ENCODE measurements at regions not wholly inside any gene's neighbourhood (a gene's known extent, or its start where the extent isn't known, plus 50 kb on each side); places are given as distances from the start of the nearest gene placed in this dataset.

DNA sequence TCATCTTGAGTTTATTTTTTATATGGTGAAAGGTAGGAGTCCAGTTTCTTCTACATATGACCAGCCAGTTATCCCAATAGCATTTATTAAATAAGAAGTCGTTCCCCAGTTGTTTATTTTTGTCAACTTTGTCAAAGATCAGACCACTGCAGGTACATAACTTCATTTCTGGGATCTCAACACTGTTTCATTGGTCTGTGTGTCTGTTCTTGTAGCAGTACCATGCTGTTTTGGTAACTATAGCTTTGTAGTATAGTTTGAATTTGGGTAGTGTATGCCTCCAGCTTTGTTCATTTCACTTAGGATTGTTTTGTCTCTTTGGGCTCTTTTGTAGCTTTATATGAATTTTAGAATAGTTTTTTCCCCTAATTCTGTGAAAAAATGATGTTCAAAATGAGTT lies 340.4 kb upstream of the PCDH20 start:
- H3K79me2 ChIP-seq (ENCODE audit: control insufficient read depth, insufficient read depth, low read length), result no peaks in the 10 kb centered on the region
- FAIRE-seq (no peak), ATAC-seq (no peak), DNase-seq (ENCODE audit: low read depth, low spot score) (no peak)
- intact Hi-C loops (cut with micrococcal nuclease; ENCODE audit: unreplicated experiment), result no loop called here
- no peaks in the 10 kb centered on the region for H3K9me3 ChIP-seq (replicated peaks; ENCODE audit: control insufficient read depth, insufficient read depth, low read length)
- H3K4me1 ChIP-seq (ENCODE audit: control insufficient read depth, insufficient read depth, low read length), result no peaks in the 10 kb centered on the region
- in situ Hi-C loops (cut with MboI), result no loop called here
- POLR2A ChIA-PET, result no interaction called here
- RAD21 ChIA-PET (ENCODE audit: unreplicated experiment), result no interaction called here
- BruUV-seq (replicated peaks), result no TSS peak
- no peak overlapping the region for H3K27ac ChIP-seq (ENCODE audit: control insufficient read depth, insufficient read depth)
- H3K27me3 ChIP-seq (replicated peaks in 1 of 2; ENCODE audit: control insufficient read depth in 2 of 2, insufficient read depth in 2 of 2, low read length in 1 of 2), result no peaks in the 10 kb centered on the region
- no peaks in the 10 kb centered on the region for H3K36me3 ChIP-seq (ENCODE audit: control insufficient read depth in 2 of 2, insufficient read depth in 2 of 2, low read length in 1 of 2)
- CTCF ChIA-PET, result interaction anchor here (0.6 kb wide), 1 partner anchor 1360 kb away, joined by 3 read pairs; no protein-coding TSS in a partner anchor
- no peak for TF ChIP-seq CHD4 (IDR thresholded peaks at IDR 0.05)
- no peak for TF ChIP-seq FOS (IDR thresholded peaks at IDR 0.05; ENCODE audit: borderline replicate concordance, extremely low read depth, insufficient read length)
- no peak for TF ChIP-seq PKNOX1 (IDR thresholded peaks at IDR 0.05)
- TF ChIP-seq SRF (IDR thresholded peaks at IDR 0.05; ENCODE audit: low read depth in 2 of 2, low read length in 2 of 2), result no peak
- TF ChIP-seq JUND (IDR thresholded peaks at IDR 0.05; ENCODE audit: low read depth, low read length), result no peak
- no peak for TF ChIP-seq MEF2A (IDR thresholded peaks at IDR 0.05; ENCODE audit: insufficient read depth, low read depth, low read length)
- no peak for TF ChIP-seq NBN (IDR thresholded peaks at IDR 0.05)
- no peak for TF ChIP-seq RAD21 (IDR thresholded peaks at IDR 0.05; ENCODE audit: insufficient read depth, low read depth, low read length)
- no peak for TF ChIP-seq CBX3 (IDR thresholded peaks at IDR 0.05; ENCODE audit: borderline replicate concordance, low read depth)
- TF ChIP-seq RELA (IDR thresholded peaks at IDR 0.05; ENCODE audit: borderline replicate concordance, partially characterized antibody), result no peak
- no peak for TF ChIP-seq TCF7 (IDR thresholded peaks at IDR 0.05; ENCODE audit: borderline replicate concordance)
- no peak for TF ChIP-seq HDAC2 (IDR thresholded peaks at IDR 0.05)
- TF ChIP-seq, protein P1, sequence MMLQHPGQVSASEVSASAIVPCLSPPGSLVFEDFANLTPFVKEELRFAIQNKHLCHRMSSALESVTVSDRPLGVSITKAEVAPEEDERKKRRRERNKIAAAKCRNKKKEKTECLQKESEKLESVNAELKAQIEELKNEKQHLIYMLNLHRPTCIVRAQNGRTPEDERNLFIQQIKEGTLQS (IDR thresholded peaks at IDR 0.05; ENCODE audit: borderline replicate concordance, extremely low read depth, low read depth, low read length), result no peak
- TF ChIP-seq RFX5 (IDR thresholded peaks at IDR 0.05; ENCODE audit: low read depth, low read length), result no peak
- no peak for TF ChIP-seq NFYB (IDR thresholded peaks at IDR 0.05; ENCODE audit: insufficient read depth, low read depth, low read length)
- no peak for TF ChIP-seq ZBED1 (IDR thresholded peaks at IDR 0.05; ENCODE audit: borderline replicate concordance)
- TF ChIP-seq, protein P2, sequence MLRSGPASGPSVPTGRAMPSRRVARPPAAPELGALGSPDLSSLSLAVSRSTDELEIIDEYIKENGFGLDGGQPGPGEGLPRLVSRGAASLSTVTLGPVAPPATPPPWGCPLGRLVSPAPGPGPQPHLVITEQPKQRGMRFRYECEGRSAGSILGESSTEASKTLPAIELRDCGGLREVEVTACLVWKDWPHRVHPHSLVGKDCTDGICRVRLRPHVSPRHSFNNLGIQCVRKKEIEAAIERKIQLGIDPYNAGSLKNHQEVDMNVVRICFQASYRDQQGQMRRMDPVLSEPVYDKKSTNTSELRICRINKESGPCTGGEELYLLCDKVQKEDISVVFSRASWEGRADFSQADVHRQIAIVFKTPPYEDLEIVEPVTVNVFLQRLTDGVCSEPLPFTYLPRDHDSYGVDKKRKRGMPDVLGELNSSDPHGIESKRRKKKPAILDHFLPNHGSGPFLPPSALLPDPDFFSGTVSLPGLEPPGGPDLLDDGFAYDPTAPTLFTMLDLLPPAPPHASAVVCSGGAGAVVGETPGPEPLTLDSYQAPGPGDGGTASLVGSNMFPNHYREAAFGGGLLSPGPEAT (IDR thresholded peaks at IDR 0.05; ENCODE audit: low read depth), result no peak
- no peaks in the 10 kb centered on the region for H4K20me1 ChIP-seq (ENCODE audit: control insufficient read depth, insufficient read depth)
- no peak overlapping the region for H3K4me3 ChIP-seq
- H2AFZ ChIP-seq (ENCODE audit: control insufficient read depth, low read depth, low read length), result no peak overlapping the region
- no peak overlapping the region for H3K9ac ChIP-seq (ENCODE audit: control insufficient read depth, insufficient read depth, low read length)
- no peak overlapping the region for H3K4me2 ChIP-seq (ENCODE audit: control insufficient read depth, insufficient read depth)
- SMC1A ChIA-PET (ENCODE audit: uncharacterized antibody, unreplicated experiment), result no interaction called here
- 6% methylated on average over 1 of the region's 1 CpG for WGBS (ENCODE audit: insufficient coverage, insufficient replicate concordance, low lambda C conversion rate, missing lambda C conversion rate)
